Hepatocyte (in vitro differentiated cells): ENCODE measurements at regions not wholly inside any gene's neighbourhood (a gene's known extent, or its start where the extent isn't known, plus 50 kb on each side); places are given as distances from the start of the nearest gene placed in this dataset.

Experiments used
- DNase-seq: peaks from one replicate; pipeline ENCODE4 v3.0.0-alpha.2; 2016; ENCODE audit warnings: low spot score
- H2AFZ ChIP-seq: fragments of 200-600 bp; sonication (generic); 2 replicates; pipeline ENCODE4 v1.6.0; 2016; ENCODE audit warnings: antibody characterized with exemption, mild to moderate bottlenecking
- H3K27ac ChIP-seq: fragments of 200-600 bp; sonication (generic); 2 replicates; pipeline ENCODE4 v1.5.1; 2016; ENCODE audit warnings: mild to moderate bottlenecking
- H3K27me3 ChIP-seq: fragments of 200-600 bp; sonication (generic); 2 replicates; pipeline ENCODE4 v1.6.1; 2016
- H3K36me3 ChIP-seq: fragments of 200-600 bp; sonication (generic); replicated peaks from 2 replicates; pipeline ENCODE4 v1.5.1; 2016; ENCODE audit warnings: low read depth; ENCODE audit not compliant: insufficient read depth
- H3K4me1 ChIP-seq: fragments of 200-600 bp; sonication (generic); 2 replicates; pipeline ENCODE4 v1.5.1; 2016; ENCODE audit warnings: mild to moderate bottlenecking, moderate library complexity; ENCODE audit not compliant: insufficient read depth
- H3K4me2 ChIP-seq: fragments of 200-600 bp; sonication (generic); 2 replicates; pipeline ENCODE4 v1.6.0; 2016
- H3K4me3 ChIP-seq: fragments of 200-600 bp; sonication (generic); 2 replicates; pipeline ENCODE4 v1.5.1; 2016; ENCODE audit warnings: mild to moderate bottlenecking
- H3K79me2 ChIP-seq: fragments of 200-600 bp; sonication (generic); 2 replicates; pipeline ENCODE4 v1.6.0; 2017; ENCODE audit warnings: mild to moderate bottlenecking
- H3K9me2 ChIP-seq: fragments of 200-600 bp; sonication (generic); replicated peaks from 2 replicates; pipeline ENCODE4 v1.6.0; 2017; ENCODE audit warnings: mild to moderate bottlenecking; ENCODE audit not compliant: insufficient read depth
- H3K9me3 ChIP-seq: fragments of 200-600 bp; sonication (generic); 2 replicates; pipeline ENCODE4 v1.5.1; 2016; ENCODE audit warnings: low read depth, mild to moderate bottlenecking
- H4K20me1 ChIP-seq: fragments of 200-600 bp; sonication (generic); 2 replicates; pipeline ENCODE4 v1.6.0; 2016; ENCODE audit warnings: mild to moderate bottlenecking; ENCODE audit not compliant: insufficient read depth, poor library complexity, severe bottlenecking
- EZH2 ChIP-seq: fragments of 200-600 bp; sonication (generic); IDR thresholded peaks from 2 replicates; pipeline ENCODE4 v1.6.1; 2016; ENCODE audit warnings: antibody characterized with exemption, mild to moderate bottlenecking, borderline replicate concordance
- EZH2phosphoT487 ChIP-seq: fragments of 200-600 bp; sonication (generic); IDR thresholded peaks from one replicate; pipeline ENCODE4 v1.6.1; 2018; ENCODE audit warnings: antibody characterized with exemption, mild to moderate bottlenecking, low read depth, moderate library complexity; ENCODE audit not compliant: unreplicated experiment, severe bottlenecking
- WGBS: methylation state at CpG from one replicate; pipeline ENCODE4 v1.1.6; 2016; ENCODE audit warnings: low lambda C conversion rate; ENCODE audit errors: missing lambda C conversion rate; 5-methylcytosine and 5-hydroxymethylcytosine counted together
- TF ChIP-seq, protein P1 (sequence below): fragments of 200-600 bp; sonication (generic); IDR thresholded peaks from 2 replicates; pipeline ENCODE4 v1.5.1; 2016; ENCODE audit warnings: antibody characterized with exemption, mild to moderate bottlenecking; ENCODE audit not compliant: poor library complexity

- H3K27ac ChIP-seq, result no peak overlapping the region
- DNase-seq, result no peak
These were observed 221.9 kb upstream of the LRIG1 start for GRCh38 chr3:66722675-66723074.

DNA sequence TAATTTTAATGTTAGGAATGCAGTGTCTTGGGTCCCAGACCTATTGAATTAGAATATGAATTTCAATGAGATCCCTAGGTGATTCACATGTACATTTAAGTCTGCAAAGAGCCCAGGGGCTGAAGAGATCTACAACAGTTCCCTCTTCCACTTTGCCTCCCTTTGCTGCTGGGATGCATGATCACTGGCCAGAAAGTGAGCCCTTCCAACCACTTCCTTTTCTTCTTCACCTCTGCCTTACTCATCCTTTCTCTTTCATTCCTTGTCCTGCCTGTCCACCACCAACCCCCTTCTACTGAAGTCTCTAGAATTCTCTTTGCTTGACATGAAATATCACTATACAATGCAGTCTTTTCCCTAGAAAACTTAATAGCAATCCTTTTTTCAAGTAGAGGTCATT lies 222.4 kb upstream of the LRIG1 start:
- H3K27ac ChIP-seq, result no peak overlapping the region
- no peaks in the 10 kb centered on the region for H3K27me3 ChIP-seq
- DNase-seq, result no peak
- no peaks in the 10 kb centered on the region for H3K79me2 ChIP-seq
- no peaks in the 10 kb centered on the region for H3K9me2 ChIP-seq
- TF ChIP-seq EZH2phosphoT487 (no peak), EZH2 (no peak)
- TF ChIP-seq, protein P1, sequence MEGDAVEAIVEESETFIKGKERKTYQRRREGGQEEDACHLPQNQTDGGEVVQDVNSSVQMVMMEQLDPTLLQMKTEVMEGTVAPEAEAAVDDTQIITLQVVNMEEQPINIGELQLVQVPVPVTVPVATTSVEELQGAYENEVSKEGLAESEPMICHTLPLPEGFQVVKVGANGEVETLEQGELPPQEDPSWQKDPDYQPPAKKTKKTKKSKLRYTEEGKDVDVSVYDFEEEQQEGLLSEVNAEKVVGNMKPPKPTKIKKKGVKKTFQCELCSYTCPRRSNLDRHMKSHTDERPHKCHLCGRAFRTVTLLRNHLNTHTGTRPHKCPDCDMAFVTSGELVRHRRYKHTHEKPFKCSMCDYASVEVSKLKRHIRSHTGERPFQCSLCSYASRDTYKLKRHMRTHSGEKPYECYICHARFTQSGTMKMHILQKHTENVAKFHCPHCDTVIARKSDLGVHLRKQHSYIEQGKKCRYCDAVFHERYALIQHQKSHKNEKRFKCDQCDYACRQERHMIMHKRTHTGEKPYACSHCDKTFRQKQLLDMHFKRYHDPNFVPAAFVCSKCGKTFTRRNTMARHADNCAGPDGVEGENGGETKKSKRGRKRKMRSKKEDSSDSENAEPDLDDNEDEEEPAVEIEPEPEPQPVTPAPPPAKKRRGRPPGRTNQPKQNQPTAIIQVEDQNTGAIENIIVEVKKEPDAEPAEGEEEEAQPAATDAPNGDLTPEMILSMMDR, result no peak
- H3K9me3 ChIP-seq, result no peaks in the 10 kb centered on the region
- H3K36me3 ChIP-seq, result no peaks in the 10 kb centered on the region
- no peak overlapping the region for H3K4me3 ChIP-seq
- H2AFZ ChIP-seq, result no peak overlapping the region
- H3K4me2 ChIP-seq, result no peak overlapping the region
- no peaks in the 10 kb centered on the region for H3K4me1 ChIP-seq
- no peaks in the 10 kb centered on the region for H4K20me1 ChIP-seq

More at GRCh38 chr3:66722675-66723074, 221.9 kb upstream of the LRIG1 start:
- WGBS, result 71% methylated on average over 2 of the region's 2 CpGs
- H3K36me3 ChIP-seq, result no peaks in the 10 kb centered on the region
- no peaks in the 10 kb centered on the region for H3K79me2 ChIP-seq
- no peaks in the 10 kb centered on the region for H3K9me3 ChIP-seq
- H2AFZ ChIP-seq, result no peak overlapping the region
- H3K9me2 ChIP-seq, result no peaks in the 10 kb centered on the region
- H3K4me2 ChIP-seq, result no peak overlapping the region
- H4K20me1 ChIP-seq, result no peaks in the 10 kb centered on the region
- TF ChIP-seq EZH2, result no peak
- TF ChIP-seq EZH2phosphoT487, result no peak
- TF ChIP-seq, protein P1, result no peak
- no peaks in the 10 kb centered on the region for H3K4me1 ChIP-seq
- no peaks in the 10 kb centered on the region for H3K27me3 ChIP-seq
- H3K4me3 ChIP-seq, result no peak overlapping the region

GRCh38 chr3:66729687-66730393 lies 229.0 kb upstream of the LRIG1 start:
- H3K27ac ChIP-seq, result no peak overlapping the region
- H3K9me3 ChIP-seq, result no peaks in the 10 kb centered on the region
- H3K4me1 ChIP-seq, result no peaks in the 10 kb centered on the region
- no peaks in the 10 kb centered on the region for H3K36me3 ChIP-seq
- H4K20me1 ChIP-seq, result no peaks in the 10 kb centered on the region
- H2AFZ ChIP-seq, result no peak overlapping the region
- no peaks in the 10 kb centered on the region for H3K79me2 ChIP-seq
- 68% methylated on average over 2 of the region's 2 CpGs for WGBS
- H3K27me3 ChIP-seq, result no peaks in the 10 kb centered on the region
- DNase-seq, result no peak
- no peak overlapping the region for H3K4me2 ChIP-seq
- no peak overlapping the region for H3K4me3 ChIP-seq
- no peaks in the 10 kb centered on the region for H3K9me2 ChIP-seq
- TF ChIP-seq, protein P1, result no peak
- TF ChIP-seq EZH2phosphoT487, result no peak
- TF ChIP-seq EZH2, result no peak
